Glomerular endothelial cell (primary cell): ENCODE measurements at regions not wholly inside any gene's neighbourhood (a gene's known extent, or its start where the extent isn't known, plus 50 kb on each side); places are given as distances from the start of the nearest gene placed in this dataset.
"Not testable (repeated sequence)": the region's sequence is repeated elsewhere in the genome, so short reads cannot be mapped to it uniquely, and the experiment has no call there.

ENCODE experiments used
- DNase-seq: peaks from one replicate; pipeline ENCODE4 v3.0.0-alpha.2; 2011; ENCODE audit warnings: low read depth, low spot score; ENCODE audit errors: extremely low read depth

- DNase-seq: no peak
Measured at GRCh38 chr5:51558682-51559081, 175.4 kb downstream of the ISL1 start.

- DNase-seq: no peak
Measured at GRCh38 chr5:51559339-51559738, 176.1 kb downstream of the ISL1 start.

DNA sequence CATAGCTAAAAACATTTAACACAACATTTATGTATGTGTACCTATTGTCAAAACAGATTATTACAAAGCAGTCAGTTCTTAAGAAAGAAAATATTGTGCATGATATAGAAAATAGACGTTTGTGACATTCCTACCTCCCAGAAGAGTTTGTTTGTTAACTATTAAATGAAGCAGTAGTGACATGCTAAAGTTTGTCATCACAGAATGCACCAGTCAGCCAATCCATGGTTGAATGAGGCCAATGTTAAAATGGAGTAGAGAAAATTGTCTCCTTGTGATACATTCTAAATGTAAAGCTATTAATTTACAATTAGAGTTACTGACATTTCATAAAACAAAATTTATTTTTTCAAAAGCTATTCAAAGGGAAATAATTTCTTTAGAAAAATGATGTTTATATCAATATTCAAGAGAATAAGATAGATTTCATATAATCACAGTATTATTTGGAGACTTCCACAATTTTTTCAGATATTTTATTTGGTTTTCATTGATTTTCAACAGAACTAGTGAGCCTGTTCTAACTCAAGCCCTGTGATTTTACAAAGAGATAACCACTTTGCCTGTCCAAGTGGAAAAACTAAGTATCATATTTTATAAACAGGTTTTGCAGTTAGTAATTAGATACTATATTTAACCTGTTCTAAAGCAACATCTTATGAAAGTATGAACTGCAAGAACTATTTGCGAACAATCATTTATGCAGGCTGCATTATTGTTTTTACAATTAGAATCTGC lies 176.8 kb downstream of the ISL1 start:
- DNase-seq: no peak

GRCh38 chr5:51566953-51567352 lies 183.7 kb downstream of the ISL1 start:
- DNase-seq: no peak

GRCh38 chr5:51567636-51568035 lies 184.4 kb downstream of the ISL1 start:
- no peak for DNase-seq

DNA sequence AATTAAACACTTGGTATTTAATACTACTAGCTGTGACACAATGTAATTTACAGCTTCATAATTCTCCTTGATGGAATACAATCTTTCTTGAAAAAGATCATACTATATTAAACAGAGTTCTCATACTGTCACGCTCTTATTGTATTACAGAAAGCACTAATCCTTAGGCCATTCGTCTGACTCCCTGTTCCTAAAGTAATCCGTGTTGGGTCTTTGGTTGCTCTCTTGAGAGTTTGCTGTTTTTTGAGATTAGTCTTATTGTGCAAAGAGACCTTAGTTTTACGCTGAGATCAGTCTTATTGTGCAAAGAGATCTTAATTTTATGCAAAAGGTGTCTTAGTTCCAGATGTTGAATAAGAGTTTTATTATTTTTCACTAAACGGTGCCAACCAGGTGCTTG lies 190.6 kb downstream of the ISL1 start:
- DNase-seq: no peak

GRCh38 chr5:51582871-51583394 lies 199.7 kb downstream of the ISL1 start:
- no peak for DNase-seq

DNA sequence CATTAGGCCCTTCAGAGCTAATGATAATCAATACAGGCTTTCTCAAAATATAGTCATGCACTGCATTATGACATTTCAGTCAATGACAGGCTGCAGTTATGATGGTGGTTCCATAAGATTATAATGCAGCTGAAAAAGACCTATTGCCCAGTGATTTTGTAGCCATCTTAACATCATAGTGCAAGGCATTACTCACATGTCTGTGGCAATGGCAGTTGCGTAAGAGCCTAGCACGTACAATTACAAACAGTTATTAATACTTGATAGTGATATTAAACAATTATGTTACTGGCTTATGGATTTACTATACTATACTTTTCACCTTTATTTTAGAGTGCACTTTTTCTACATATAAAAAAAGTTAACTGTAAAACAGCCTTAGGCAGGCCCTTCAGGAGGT lies 214.8 kb downstream of the ISL1 start:
- DNase-seq: no peak

DNA sequence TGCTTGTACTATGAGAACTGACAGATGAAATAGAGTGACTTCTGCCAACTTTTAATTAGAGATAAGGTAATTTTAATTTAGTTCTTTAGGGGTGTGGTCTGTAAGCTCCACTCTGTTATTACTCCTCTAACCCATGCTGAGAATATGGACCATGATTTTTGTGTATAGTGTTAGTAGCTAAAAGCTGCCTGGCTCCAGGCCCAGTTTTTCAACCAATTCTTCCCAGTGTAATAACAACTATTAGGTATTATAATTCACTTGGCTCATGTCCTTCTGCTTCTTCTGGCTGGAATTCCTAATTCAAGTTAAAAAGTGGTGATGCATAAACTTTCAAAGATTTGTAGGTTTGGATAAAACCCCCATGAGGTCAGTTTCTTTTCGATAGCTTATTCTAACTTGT lies 216.3 kb downstream of the ISL1 start:
- DNase-seq: no peak

- DNase-seq: no peak
Measured at GRCh38 chr5:51604324-51604723, 221.1 kb downstream of the ISL1 start.

GRCh38 chr5:51606921-51607320 lies 223.7 kb downstream of the ISL1 start:
- DNase-seq: no peak

DNA sequence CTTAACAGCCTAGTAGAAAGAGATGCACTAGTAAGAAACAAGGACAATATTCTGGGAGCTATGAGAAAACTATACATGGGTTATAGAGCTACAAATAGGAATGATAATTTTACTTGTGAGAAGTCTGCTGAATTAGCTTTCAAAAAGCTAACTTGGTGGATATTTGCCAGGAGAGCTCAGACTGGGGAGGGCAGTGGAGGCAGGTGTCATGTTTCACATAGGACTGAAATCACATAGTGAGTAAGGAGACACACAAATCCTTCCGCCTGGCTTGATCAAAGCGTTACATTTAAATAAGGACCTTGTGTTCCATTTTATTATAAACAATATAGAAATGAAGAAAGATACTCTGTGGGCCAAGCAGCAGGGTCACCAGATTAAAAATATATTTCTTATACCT lies 235.0 kb downstream of the ISL1 start:
- DNase-seq: no peak

DNA sequence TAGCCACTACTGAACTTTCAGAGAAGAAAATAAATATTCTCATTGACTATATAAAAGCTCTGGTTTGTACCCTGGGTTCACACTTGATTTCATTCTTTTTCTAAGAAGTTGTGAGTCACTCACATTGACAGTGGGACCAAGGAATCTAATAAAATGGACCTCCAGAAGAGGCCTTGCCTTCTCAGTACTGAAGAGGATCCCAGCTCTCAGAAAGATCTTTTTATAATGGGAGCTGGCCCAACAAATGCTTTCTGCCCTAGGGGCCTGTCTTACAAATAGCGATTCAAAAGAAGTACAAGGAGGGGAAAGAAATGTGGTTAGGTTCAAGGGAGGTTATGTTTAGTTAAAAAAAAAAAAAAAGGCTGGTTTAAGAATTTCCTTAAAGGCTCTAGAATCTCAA lies 237.9 kb downstream of the ISL1 start:
- DNase-seq: no peak

DNA sequence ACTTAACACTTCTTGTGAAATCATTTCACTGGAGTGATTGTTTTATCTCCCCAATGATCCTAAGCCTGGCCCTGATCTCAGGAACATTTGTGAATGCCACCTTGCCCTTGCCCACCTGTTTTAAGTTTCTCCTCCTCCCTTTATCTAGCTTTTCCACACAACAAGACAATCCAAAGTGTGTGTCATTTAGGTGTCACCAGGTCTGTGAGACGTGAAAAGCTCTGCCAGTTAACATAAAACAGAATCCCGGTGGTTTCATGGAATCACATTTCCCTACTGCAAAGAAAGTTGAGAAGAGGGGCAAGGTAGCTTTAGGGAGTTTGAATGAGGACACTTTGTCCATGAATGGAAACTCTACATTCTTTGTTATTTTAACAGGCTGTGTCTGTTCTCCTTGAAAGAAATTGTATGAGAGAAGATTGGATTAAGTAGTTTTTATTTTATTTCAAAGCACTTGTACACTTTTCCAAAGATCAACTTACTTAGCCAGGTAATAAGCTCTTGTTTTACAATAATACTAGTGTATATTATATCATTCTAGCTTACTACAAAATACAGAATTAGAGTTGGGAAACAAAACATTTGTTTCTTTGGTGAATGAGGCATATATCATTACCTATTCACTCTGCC lies 239.0 kb downstream of the ISL1 start:
- DNase-seq: no peak

DNA sequence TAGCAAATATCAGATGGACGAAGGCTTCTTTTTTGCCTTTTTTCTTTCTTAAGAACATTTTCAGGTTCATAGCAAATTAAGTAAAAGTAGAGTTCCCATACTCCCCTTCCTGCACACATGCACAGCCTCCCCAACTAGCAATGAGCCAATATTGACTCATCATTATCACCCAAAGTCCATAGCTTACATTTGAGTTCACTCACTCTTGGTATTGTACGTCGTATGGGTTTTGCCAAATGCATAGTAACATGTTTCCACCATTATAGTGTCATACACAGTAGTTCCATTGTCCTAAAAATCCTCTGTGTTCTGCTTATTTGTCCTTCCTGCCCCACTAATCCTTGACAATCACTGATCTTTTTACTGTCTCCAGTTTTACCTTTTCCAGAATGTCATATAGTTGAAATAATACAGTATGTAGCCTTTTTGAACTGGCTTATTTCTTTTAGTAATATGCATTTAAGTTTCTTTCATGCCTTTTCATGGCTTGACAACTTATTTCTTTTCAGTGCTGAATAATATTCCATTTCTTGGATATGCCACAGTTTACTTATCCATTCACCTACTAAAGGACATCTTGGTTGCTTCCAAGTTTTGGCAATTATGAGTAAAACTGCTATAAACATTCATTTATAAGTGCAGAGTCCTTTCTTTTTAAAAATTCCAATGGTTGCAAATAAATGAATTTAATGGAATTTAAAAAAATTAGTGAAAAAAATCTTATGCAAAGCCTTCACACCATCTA lies 242.1 kb downstream of the ISL1 start:
- DNase-seq: no peak

DNA sequence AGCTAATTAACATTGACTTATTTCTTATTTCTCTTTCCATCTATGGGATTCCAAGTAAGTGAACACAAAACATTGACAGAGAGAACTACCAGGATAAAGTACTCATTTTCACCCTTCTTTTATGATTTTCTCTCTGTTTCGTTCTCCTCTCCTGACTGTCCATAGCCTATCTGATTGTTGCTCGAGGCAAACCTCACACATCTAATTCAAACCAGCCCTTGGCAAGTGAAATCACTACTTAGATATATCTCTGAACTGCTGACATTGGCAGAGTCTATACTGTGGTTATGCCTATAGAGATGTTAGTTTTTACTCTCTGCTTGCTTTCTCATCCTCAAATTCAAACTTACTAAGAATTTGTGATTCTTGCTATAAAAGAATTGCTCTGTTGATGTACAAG lies 248.8 kb downstream of the ISL1 start:
- DNase-seq: no peak

DNA sequence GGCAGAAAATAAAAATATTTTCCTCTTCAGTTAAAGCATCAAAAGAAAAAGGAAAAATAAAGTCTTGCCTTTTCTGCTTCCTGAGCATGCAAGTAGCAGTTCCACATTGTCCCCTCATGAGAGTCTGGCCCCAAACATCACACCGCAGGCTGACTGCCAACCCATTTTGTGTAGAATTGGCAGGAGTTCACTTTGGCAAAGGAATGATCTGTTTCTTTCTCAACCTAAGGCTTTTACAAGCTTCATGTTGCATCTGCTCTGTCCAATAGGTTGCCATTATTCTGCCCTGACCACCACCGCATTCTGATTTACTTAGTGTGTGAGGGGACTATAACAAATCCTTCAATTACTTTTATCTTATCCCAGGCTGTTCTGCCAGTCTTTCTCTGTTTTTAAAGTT lies 249.5 kb downstream of the ISL1 start:
- DNase-seq: no peak

GRCh38 chr5:51636973-51637372 lies 253.7 kb downstream of the ISL1 start:
- DNase-seq: not testable (repeated sequence)

DNA sequence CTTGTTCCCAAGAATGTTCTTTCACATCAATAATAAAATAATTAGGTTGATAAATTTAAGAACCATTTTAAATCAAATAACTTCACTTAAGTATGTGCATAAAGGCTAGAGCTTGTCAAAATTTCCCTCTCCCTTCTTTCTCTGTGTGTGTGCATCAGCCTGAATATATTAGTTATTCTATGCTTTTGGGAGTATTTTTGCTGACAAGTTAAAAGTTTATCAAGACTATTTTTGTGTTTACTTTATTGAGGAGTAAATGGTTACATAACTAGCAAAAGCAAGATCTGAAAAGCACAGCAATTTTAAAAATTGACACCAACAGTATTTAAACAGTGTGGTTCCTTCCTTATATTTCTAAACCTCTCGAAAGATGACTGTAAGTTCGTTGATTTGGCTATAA lies 261.7 kb downstream of the ISL1 start:
- DNase-seq: no peak

DNA sequence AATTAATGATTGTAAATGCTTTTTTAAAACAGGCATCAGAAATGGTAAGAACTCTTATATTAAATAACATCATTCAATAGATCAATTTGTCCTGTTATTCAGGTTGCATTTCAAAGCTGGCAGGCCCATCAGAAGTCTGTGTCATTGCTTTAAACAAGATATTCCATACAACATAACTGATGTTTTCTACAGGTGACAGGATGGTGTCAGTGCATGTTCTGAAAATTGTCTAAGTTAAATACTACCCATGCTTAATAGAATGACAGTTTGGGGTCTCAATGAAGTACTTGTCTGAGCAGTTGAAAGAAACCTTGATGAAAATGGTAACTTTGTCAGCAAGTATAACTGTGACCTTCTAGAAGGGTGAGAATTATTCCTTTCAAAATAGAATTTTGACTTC lies 263.2 kb downstream of the ISL1 start:
- no peak for DNase-seq

- DNase-seq: no peak
Measured at GRCh38 chr5:51650824-51651223, 267.6 kb downstream of the ISL1 start.

- DNase-seq: no peak
Measured at GRCh38 chr5:51651476-51651875, 268.2 kb downstream of the ISL1 start.
